ENCODE measurements at regions not wholly inside any gene's neighbourhood (a gene's known extent, or its start where the extent isn't known, plus 50 kb on each side); places are given as distances from the start of the nearest gene placed in this dataset.

DNA sequence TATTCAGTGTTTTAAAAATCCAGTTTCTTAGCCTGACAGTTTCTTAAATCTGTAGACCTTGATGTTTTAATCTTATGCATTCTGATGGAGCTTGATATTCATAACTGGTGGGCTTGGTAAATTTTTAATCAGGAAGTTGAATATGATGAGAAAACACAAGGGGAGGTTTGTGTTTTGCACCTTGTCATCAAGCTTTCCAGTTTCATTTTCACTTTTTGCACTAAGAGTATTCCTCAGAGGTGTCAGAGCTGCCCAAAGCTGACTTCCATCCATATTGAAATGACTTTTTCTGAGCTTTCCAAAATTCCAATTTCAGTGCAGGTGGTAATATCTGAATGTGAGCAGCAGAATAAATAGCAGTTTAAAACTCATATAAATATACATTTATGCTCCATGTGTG, 555.0 kb upstream of the RBFOX1 start:
- intact Hi-C loops (cut with micrococcal nuclease) = no loop called here

DNA sequence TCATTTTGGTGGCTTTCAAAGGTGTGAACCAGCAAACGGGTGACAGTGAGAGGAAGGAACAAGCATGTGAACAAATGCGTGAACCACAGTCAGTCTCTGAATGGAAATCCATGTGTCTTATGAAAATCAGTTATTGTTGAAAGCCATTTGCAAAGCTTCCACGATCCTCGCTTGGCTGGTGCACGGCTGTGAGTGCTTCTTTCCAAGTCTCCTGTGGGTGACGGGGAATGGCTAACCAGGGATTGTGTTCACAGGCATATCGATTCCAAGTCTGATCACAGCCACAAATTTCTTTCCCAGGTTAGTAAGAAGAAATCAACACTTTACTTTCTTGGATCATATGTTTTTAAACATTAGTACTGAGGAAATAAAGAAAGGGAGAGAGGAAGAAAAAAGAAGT, 556.9 kb upstream of the RBFOX1 start:
- ATAC-seq (no peak), DNase-seq (no peak)
- no peaks in the 10 kb centered on the region for H3K9me2 ChIP-seq (replicated peaks; ENCODE audit: low read length)
- no peak overlapping the region for H3K4me2 ChIP-seq (ENCODE audit: low read length)
- ChIA-PET CTCF (no interaction called here), POLR2A (ENCODE audit: unreplicated experiment) (no interaction called here)
- H3K9me3 ChIP-seq (ENCODE audit: low read length) = no peaks in the 10 kb centered on the region
- TF ChIP-seq EZH2 (IDR thresholded peaks at IDR 0.05; ENCODE audit: low read length, unreplicated experiment) = no peak
- TF ChIP-seq EZH2phosphoT487 (IDR thresholded peaks at IDR 0.05; ENCODE audit: borderline replicate concordance, low read length) = no peak
- TF ChIP-seq, protein P1, sequence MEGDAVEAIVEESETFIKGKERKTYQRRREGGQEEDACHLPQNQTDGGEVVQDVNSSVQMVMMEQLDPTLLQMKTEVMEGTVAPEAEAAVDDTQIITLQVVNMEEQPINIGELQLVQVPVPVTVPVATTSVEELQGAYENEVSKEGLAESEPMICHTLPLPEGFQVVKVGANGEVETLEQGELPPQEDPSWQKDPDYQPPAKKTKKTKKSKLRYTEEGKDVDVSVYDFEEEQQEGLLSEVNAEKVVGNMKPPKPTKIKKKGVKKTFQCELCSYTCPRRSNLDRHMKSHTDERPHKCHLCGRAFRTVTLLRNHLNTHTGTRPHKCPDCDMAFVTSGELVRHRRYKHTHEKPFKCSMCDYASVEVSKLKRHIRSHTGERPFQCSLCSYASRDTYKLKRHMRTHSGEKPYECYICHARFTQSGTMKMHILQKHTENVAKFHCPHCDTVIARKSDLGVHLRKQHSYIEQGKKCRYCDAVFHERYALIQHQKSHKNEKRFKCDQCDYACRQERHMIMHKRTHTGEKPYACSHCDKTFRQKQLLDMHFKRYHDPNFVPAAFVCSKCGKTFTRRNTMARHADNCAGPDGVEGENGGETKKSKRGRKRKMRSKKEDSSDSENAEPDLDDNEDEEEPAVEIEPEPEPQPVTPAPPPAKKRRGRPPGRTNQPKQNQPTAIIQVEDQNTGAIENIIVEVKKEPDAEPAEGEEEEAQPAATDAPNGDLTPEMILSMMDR (conservative IDR thresholded peaks at IDR 0.05; ENCODE audit: low read depth, low read length) = no peak
- no peaks in the 10 kb centered on the region for H3F3A ChIP-seq (ENCODE audit: low read length, unreplicated experiment)
- no peaks in the 10 kb centered on the region for H3K4me1 ChIP-seq (ENCODE audit: insufficient read depth, low read length)
- H4K20me1 ChIP-seq (ENCODE audit: low read length) = no peaks in the 10 kb centered on the region
- H3K4me3 ChIP-seq (ENCODE audit: low read length) = no peak overlapping the region
- BruUV-seq (replicated peaks) = no TSS peak
- intact Hi-C loops (cut with micrococcal nuclease) = no loop called here
- no peaks in the 10 kb centered on the region for H3K36me3 ChIP-seq (ENCODE audit: low read depth, low read length)
- no peaks in the 10 kb centered on the region for H3K79me2 ChIP-seq (ENCODE audit: low read length)
- no peak overlapping the region for H3K9ac ChIP-seq (ENCODE audit: low read length)
- H3K27me3 ChIP-seq (ENCODE audit: low read length) = no peaks in the 10 kb centered on the region
- H2AFZ ChIP-seq (ENCODE audit: low read length) = no peak overlapping the region
- H3K27ac ChIP-seq (ENCODE audit: low read length) = no peak overlapping the region

More for the DNA sequence above, 555.0 kb upstream of the RBFOX1 start:
- Histone ChIP-seq H3K9me2 (replicated peaks; ENCODE audit: low read length) (no peaks in the 10 kb centered on the region), H3K4me2 (ENCODE audit: low read length) (no peak overlapping the region), H3K9ac (ENCODE audit: low read length) (no peak overlapping the region), H3F3A (ENCODE audit: low read length, unreplicated experiment) (no peaks in the 10 kb centered on the region), H4K20me1 (ENCODE audit: low read length) (no peaks in the 10 kb centered on the region), H3K4me3 (ENCODE audit: low read length) (no peak overlapping the region), H3K4me1 (ENCODE audit: insufficient read depth, low read length) (no peaks in the 10 kb centered on the region), H3K9me3 (ENCODE audit: low read length) (no peaks in the 10 kb centered on the region), H3K27me3 (ENCODE audit: low read length) (no peaks in the 10 kb centered on the region), H3K27ac (ENCODE audit: low read length) (no peak overlapping the region), H3K36me3 (ENCODE audit: low read depth, low read length) (no peaks in the 10 kb centered on the region), H3K79me2 (ENCODE audit: low read length) (no peaks in the 10 kb centered on the region), H2AFZ (ENCODE audit: low read length) (no peak overlapping the region)
- CTCF ChIA-PET = no interaction called here
- POLR2A ChIA-PET (ENCODE audit: unreplicated experiment) = no interaction called here
- DNase-seq (no peak), ATAC-seq (no peak)
- BruUV-seq (replicated peaks) = no TSS peak
- TF ChIP-seq EZH2 (IDR thresholded peaks at IDR 0.05; ENCODE audit: low read length, unreplicated experiment) (no peak), EZH2phosphoT487 (IDR thresholded peaks at IDR 0.05; ENCODE audit: borderline replicate concordance, low read length) (no peak)
- TF ChIP-seq, protein P1 (conservative IDR thresholded peaks at IDR 0.05; ENCODE audit: low read depth, low read length) = no peak

DNA sequence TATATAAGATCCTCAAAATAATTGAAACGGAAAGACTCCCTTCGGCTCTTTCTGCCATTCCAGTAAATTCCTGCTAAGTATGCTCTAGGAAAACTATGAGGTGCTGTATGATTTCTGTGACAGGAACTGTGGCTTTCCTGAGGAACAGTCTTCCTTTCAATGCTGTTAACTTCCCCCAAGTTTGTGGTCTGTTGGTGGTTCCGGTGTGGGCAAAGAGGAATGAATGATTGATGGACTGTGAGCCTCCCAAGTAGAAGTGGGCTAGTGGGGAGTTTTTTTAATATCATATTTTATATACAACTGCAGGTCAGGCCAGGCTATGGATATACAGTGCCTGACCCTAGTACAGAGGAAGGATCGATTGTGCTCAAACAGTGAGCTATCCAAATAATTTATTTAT, 560.7 kb upstream of the RBFOX1 start:
- Histone ChIP-seq H2AFZ (ENCODE audit: low read length) (no peak overlapping the region), H4K20me1 (ENCODE audit: low read length) (no peaks in the 10 kb centered on the region), H3K9ac (ENCODE audit: low read length) (no peak overlapping the region), H3F3A (ENCODE audit: low read length, unreplicated experiment) (no peaks in the 10 kb centered on the region), H3K27me3 (ENCODE audit: low read length) (no peaks in the 10 kb centered on the region), H3K4me3 (ENCODE audit: low read length) (no peak overlapping the region), H3K4me2 (ENCODE audit: low read length) (no peak overlapping the region), H3K27ac (ENCODE audit: low read length) (no peak overlapping the region), H3K4me1 (ENCODE audit: insufficient read depth, low read length) (no peaks in the 10 kb centered on the region), H3K9me2 (replicated peaks; ENCODE audit: low read length) (no peaks in the 10 kb centered on the region), H3K79me2 (ENCODE audit: low read length) (no peaks in the 10 kb centered on the region), H3K9me3 (ENCODE audit: low read length) (no peaks in the 10 kb centered on the region), H3K36me3 (ENCODE audit: low read depth, low read length) (no peaks in the 10 kb centered on the region)
- no TSS peak for BruUV-seq (replicated peaks)
- ChIA-PET POLR2A (ENCODE audit: unreplicated experiment) (no interaction called here), CTCF (no interaction called here)
- intact Hi-C loops (cut with micrococcal nuclease) = no loop called here
- ATAC-seq = no peak
- TF ChIP-seq EZH2phosphoT487 (IDR thresholded peaks at IDR 0.05; ENCODE audit: borderline replicate concordance, low read length) (no peak), EZH2 (IDR thresholded peaks at IDR 0.05; ENCODE audit: low read length, unreplicated experiment) (no peak)
- TF ChIP-seq, protein P1 (conservative IDR thresholded peaks at IDR 0.05; ENCODE audit: low read depth, low read length) = no peak
- DNase-seq = no peak
